Neural cell (in vitro differentiated cells): ENCODE measurements at regions not wholly inside any gene's neighbourhood (a gene's known extent, or its start where the extent isn't known, plus 50 kb on each side); places are given as distances from the start of the nearest gene placed in this dataset.

ENCODE experiments used
- H2AFZ ChIP-seq: fragments of 200-600, 300-800 bp; sonication (generic), shearing (Covaris generic); 2 replicates; pipeline ENCODE4 v1.6.0; 2014; ENCODE audit warnings: low read depth, mild to moderate bottlenecking, antibody characterized with exemption, low read length, moderate library complexity
- H3F3A ChIP-seq: fragments of 200-600 bp; shearing (Covaris generic); 2 replicates; pipeline ENCODE4 v1.6.1; 2016; ENCODE audit warnings: mild to moderate bottlenecking, moderate library complexity, mixed read lengths, antibody characterized with exemption, low read length; ENCODE audit not compliant: insufficient read depth, poor library complexity, severe bottlenecking
- H3K27ac ChIP-seq: fragments of 200-600, 300-800 bp; sonication (generic), shearing (Covaris generic); 2 replicates; pipeline ENCODE4 v1.5.1; 2014; ENCODE audit warnings: mild to moderate bottlenecking, low read length, moderate library complexity
- H3K27me3 ChIP-seq: fragments of 300-800, 200-600 bp; sonication (generic), shearing (Covaris generic); 2 replicates; pipeline ENCODE4 v1.6.0; 2014; ENCODE audit warnings: mild to moderate bottlenecking, low read depth, low read length, moderate library complexity; ENCODE audit not compliant: insufficient read depth
- H3K36me3 ChIP-seq: fragments of 300-800, 200-600 bp; sonication (generic), shearing (Covaris generic); 2 replicates; pipeline ENCODE4 v1.5.1; 2014; ENCODE audit warnings: mild to moderate bottlenecking, antibody characterized with exemption, low read length, moderate library complexity; ENCODE audit not compliant: insufficient read depth
- H3K4me2 ChIP-seq: fragments of 300-800, 200-600 bp; sonication (generic), shearing (Covaris generic); 2 replicates; pipeline ENCODE4 v1.6.0; 2014; ENCODE audit warnings: mild to moderate bottlenecking, low read length
- H3K4me3 ChIP-seq: fragments of 300-800, 200-600 bp; sonication (generic), shearing (Covaris generic); 2 replicates; pipeline ENCODE4 v1.5.1; 2014; ENCODE audit warnings: mild to moderate bottlenecking, low read length, moderate library complexity
- H3K79me2 ChIP-seq: fragments of 200-600 bp; shearing (Covaris generic); replicated peaks from 2 replicates; pipeline ENCODE4 v1.6.0; 2014; ENCODE audit warnings: mild to moderate bottlenecking, low read length, moderate library complexity; ENCODE audit not compliant: insufficient read depth
- H3K9ac ChIP-seq: fragments of 300-800, 200-600 bp; sonication (generic), shearing (Covaris generic); 2 replicates; pipeline ENCODE4 v1.6.1; 2016; ENCODE audit warnings: mild to moderate bottlenecking, low read length, mixed read lengths
- H3K9me2 ChIP-seq: fragments of 200-600 bp; shearing (Covaris generic); 2 replicates; pipeline ENCODE4 v1.6.1; 2016; ENCODE audit warnings: mild to moderate bottlenecking, low read length, mixed read lengths; ENCODE audit not compliant: insufficient read depth
- H3K9me3 ChIP-seq: fragments of 200-600, 300-800 bp; sonication (generic), shearing (Covaris generic); 2 replicates; pipeline ENCODE4 v1.6.1; 2016; ENCODE audit warnings: mild to moderate bottlenecking, mixed run types, low read length, moderate library complexity, mixed read lengths
- H4K20me1 ChIP-seq: fragments of 200-600 bp; shearing (Covaris generic); 2 replicates; pipeline ENCODE4 v1.6.1; 2016; ENCODE audit warnings: mild to moderate bottlenecking, mixed run types; ENCODE audit not compliant: insufficient read depth
- EP300 ChIP-seq: fragments of 450-650 bp; conservative IDR thresholded peaks from 2 replicates; pipeline ENCODE4 v1.6.1; 2014; ENCODE audit warnings: antibody characterized with exemption, mild to moderate bottlenecking, moderate library complexity; ENCODE audit not compliant: poor library complexity, severe bottlenecking
- EZH2 ChIP-seq: fragments of 200-600, 300-800 bp; shearing (Covaris generic), sonication (generic); IDR thresholded peaks from 2 replicates; pipeline ENCODE4 v1.6.1; 2014; ENCODE audit warnings: antibody characterized with exemption, low read length, borderline replicate concordance, mild to moderate bottlenecking; ENCODE audit not compliant: insufficient read depth, poor library complexity, severe bottlenecking
- MXI1 ChIP-seq: fragments of 450-650 bp; conservative IDR thresholded peaks from 2 replicates; pipeline ENCODE4 v1.6.1; 2014; ENCODE audit warnings: antibody characterized with exemption, mild to moderate bottlenecking; ENCODE audit not compliant: poor library complexity, severe bottlenecking
- POLR2AphosphoS5 ChIP-seq: IDR thresholded peaks from 2 replicates; pipeline ENCODE4 v1.6.1; 2012
- RAD21 ChIP-seq: fragments of 450-650 bp; conservative IDR thresholded peaks from 2 replicates; pipeline ENCODE4 v1.6.1; 2014; ENCODE audit warnings: antibody characterized with exemption, mild to moderate bottlenecking, moderate library complexity
- SMC3 ChIP-seq: fragments of 450-650 bp; conservative IDR thresholded peaks from 2 replicates; pipeline ENCODE4 v1.6.1; 2014; ENCODE audit warnings: antibody characterized with exemption, mild to moderate bottlenecking, moderate library complexity; ENCODE audit not compliant: poor library complexity
- TAF1 ChIP-seq: IDR thresholded peaks from 2 replicates; pipeline ENCODE4 v1.6.1; 2012; ENCODE audit warnings: low read depth
- TF ChIP-seq, protein P1 (sequence below): IDR thresholded peaks from 2 replicates; pipeline ENCODE4 v1.6.1; 2012; ENCODE audit warnings: borderline replicate concordance
- TF ChIP-seq, protein P2 (sequence below): fragments of 450-650 bp; IDR thresholded peaks from 2 replicates; pipeline ENCODE4 v1.5.1; 2014; ENCODE audit warnings: antibody characterized with exemption, mild to moderate bottlenecking, moderate library complexity; ENCODE audit not compliant: poor library complexity, severe bottlenecking

DNA sequence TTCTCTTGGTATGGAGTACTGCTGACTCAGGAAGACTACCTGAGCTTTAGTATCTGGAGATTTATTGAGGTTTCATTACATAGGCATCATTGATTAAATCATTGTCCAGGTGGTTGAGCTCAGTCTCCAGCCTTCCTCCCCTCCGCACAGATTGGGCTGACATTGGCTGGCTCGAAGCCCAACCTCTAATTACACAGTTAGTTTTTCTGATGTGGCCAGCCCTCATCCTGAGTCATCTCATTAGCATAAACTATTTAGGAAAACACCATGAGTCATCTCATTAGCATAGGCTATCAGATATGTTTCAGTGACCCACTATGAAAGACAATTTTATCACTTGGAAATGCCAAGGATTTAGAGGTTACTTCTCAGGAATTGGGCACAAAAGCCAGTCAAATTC is 93.9 kb upstream of the ANKRD50 start:
- TF ChIP-seq POLR2AphosphoS5 (no peak), EZH2 (no peak), EP300 (no peak), TAF1 (no peak), RAD21 (no peak), MXI1 (no peak), SMC3 (no peak)
- TF ChIP-seq, protein P1, sequence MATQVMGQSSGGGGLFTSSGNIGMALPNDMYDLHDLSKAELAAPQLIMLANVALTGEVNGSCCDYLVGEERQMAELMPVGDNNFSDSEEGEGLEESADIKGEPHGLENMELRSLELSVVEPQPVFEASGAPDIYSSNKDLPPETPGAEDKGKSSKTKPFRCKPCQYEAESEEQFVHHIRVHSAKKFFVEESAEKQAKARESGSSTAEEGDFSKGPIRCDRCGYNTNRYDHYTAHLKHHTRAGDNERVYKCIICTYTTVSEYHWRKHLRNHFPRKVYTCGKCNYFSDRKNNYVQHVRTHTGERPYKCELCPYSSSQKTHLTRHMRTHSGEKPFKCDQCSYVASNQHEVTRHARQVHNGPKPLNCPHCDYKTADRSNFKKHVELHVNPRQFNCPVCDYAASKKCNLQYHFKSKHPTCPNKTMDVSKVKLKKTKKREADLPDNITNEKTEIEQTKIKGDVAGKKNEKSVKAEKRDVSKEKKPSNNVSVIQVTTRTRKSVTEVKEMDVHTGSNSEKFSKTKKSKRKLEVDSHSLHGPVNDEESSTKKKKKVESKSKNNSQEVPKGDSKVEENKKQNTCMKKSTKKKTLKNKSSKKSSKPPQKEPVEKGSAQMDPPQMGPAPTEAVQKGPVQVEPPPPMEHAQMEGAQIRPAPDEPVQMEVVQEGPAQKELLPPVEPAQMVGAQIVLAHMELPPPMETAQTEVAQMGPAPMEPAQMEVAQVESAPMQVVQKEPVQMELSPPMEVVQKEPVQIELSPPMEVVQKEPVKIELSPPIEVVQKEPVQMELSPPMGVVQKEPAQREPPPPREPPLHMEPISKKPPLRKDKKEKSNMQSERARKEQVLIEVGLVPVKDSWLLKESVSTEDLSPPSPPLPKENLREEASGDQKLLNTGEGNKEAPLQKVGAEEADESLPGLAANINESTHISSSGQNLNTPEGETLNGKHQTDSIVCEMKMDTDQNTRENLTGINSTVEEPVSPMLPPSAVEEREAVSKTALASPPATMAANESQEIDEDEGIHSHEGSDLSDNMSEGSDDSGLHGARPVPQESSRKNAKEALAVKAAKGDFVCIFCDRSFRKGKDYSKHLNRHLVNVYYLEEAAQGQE, result no peak
- TF ChIP-seq, protein P2, sequence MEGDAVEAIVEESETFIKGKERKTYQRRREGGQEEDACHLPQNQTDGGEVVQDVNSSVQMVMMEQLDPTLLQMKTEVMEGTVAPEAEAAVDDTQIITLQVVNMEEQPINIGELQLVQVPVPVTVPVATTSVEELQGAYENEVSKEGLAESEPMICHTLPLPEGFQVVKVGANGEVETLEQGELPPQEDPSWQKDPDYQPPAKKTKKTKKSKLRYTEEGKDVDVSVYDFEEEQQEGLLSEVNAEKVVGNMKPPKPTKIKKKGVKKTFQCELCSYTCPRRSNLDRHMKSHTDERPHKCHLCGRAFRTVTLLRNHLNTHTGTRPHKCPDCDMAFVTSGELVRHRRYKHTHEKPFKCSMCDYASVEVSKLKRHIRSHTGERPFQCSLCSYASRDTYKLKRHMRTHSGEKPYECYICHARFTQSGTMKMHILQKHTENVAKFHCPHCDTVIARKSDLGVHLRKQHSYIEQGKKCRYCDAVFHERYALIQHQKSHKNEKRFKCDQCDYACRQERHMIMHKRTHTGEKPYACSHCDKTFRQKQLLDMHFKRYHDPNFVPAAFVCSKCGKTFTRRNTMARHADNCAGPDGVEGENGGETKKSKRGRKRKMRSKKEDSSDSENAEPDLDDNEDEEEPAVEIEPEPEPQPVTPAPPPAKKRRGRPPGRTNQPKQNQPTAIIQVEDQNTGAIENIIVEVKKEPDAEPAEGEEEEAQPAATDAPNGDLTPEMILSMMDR, result no peak
- no peaks in the 10 kb centered on the region for H3K27me3 ChIP-seq
- no peak overlapping the region for H3K9ac ChIP-seq
- H3K36me3 ChIP-seq, result no peaks in the 10 kb centered on the region
- no peak overlapping the region for H3K27ac ChIP-seq
- H4K20me1 ChIP-seq, result no peaks in the 10 kb centered on the region
- no peak overlapping the region for H3K4me2 ChIP-seq
- no peaks in the 10 kb centered on the region for H3F3A ChIP-seq
- no peaks in the 10 kb centered on the region for H3K9me2 ChIP-seq
- no peaks in the 10 kb centered on the region for H3K79me2 ChIP-seq
- no peak overlapping the region for H2AFZ ChIP-seq
- no peak overlapping the region for H3K4me3 ChIP-seq
- H3K9me3 ChIP-seq, result no peaks in the 10 kb centered on the region

DNA sequence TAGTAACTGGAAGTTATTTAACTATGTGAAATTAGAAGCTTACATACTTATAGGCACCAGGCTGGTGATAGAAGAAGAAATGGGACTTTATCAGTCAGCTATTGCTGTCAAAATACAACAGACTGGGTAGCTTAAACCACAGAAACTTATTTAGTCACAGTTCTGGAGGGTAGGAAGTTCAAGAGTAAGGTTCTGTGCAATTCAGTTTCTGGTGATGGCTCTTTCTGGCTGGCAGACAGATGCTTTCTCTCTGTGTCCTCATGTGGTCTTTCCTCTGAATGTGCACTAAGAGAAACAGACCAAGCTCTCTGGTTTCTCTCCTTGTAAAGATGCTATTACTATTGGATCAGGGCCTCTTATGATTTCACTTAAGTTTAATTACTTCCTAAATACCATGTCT is 92.1 kb upstream of the ANKRD50 start:
- Histone ChIP-seq H3K79me2 (no peaks in the 10 kb centered on the region), H4K20me1 (no peaks in the 10 kb centered on the region), H3F3A (no peaks in the 10 kb centered on the region), H3K36me3 (no peaks in the 10 kb centered on the region), H3K9me3 (no peaks in the 10 kb centered on the region), H3K27me3 (no peaks in the 10 kb centered on the region), H3K9ac (no peak overlapping the region), H3K9me2 (no peaks in the 10 kb centered on the region), H3K27ac (no peak overlapping the region), H2AFZ (no peak overlapping the region), H3K4me2 (no peak overlapping the region), H3K4me3 (no peak overlapping the region)
- TF ChIP-seq, protein P2, result no peak
- TF ChIP-seq EZH2 (no peak), POLR2AphosphoS5 (no peak)
